ENCODE measurements at regions not wholly inside any gene's neighbourhood (a gene's known extent, or its start where the extent isn't known, plus 50 kb on each side); places are given as distances from the start of the nearest gene placed in this dataset.
A peak's percentile ranks its signal among the peaks of the same experiment; 100 is the strongest.

GRCh38 chr6:14187406-14187805, 69.8 kb downstream of the CD83 start:
- DNase-seq = no peak

- DNase-seq = no peak
Observed at GRCh38 chr6:14189074-14189473, 71.5 kb downstream of the CD83 start.

- DNase-seq = no peak
Observed at GRCh38 chr6:14190191-14190928, 72.8 kb downstream of the CD83 start.

- no peak for DNase-seq
Observed at GRCh38 chr6:14190929-14191224, 73.3 kb downstream of the CD83 start.

- DNase-seq = no peak
Observed at GRCh38 chr6:14191761-14192160, 74.2 kb downstream of the CD83 start.

- no peak for DNase-seq
Observed at GRCh38 chr6:14192216-14192788, 74.7 kb downstream of the CD83 start.

- no peak for DNase-seq
Observed at GRCh38 chr6:14193524-14193923, 76.0 kb downstream of the CD83 start.

GRCh38 chr6:14194483-14194882, 76.9 kb downstream of the CD83 start:
- no peak for DNase-seq

GRCh38 chr6:14194976-14195375, 77.4 kb downstream of the CD83 start:
- DNase-seq = no peak

GRCh38 chr6:14196026-14196425, 78.5 kb downstream of the CD83 start:
- DNase-seq = no peak

GRCh38 chr6:14197118-14197517, 79.5 kb downstream of the CD83 start:
- DNase-seq = no peak

GRCh38 chr6:14200047-14200446, 82.5 kb downstream of the CD83 start:
- no peak for DNase-seq

- DNase-seq = no peak
Observed at GRCh38 chr6:14202947-14203346, 85.4 kb downstream of the CD83 start.

GRCh38 chr6:14206391-14206790, 88.8 kb downstream of the CD83 start:
- no peak for DNase-seq

GRCh38 chr6:14207448-14207847, 89.9 kb downstream of the CD83 start:
- no peak for DNase-seq

- no peak for DNase-seq
Observed at GRCh38 chr6:14209000-14209399, 91.4 kb downstream of the CD83 start.

- DNase-seq = no peak
Observed at GRCh38 chr6:14210077-14210476, 92.5 kb downstream of the CD83 start.

- DNase-seq = peak; percentile 88
Observed at GRCh38 chr6:14210663-14211561, 93.3 kb downstream of the CD83 start.

- no peak for DNase-seq
Observed at GRCh38 chr6:14211562-14211942, 94.0 kb downstream of the CD83 start.

GRCh38 chr6:14212020-14212419, 94.4 kb downstream of the CD83 start:
- DNase-seq = no peak

GRCh38 chr6:14212632-14213031, 95.1 kb downstream of the CD83 start:
- DNase-seq = no peak

GRCh38 chr6:14216946-14217684, 99.5 kb downstream of the CD83 start:
- DNase-seq = no peak

Measured in stimulated activated CD4-positive, alpha-beta T cell treated with anti-CD3 and anti-CD28 coated beads, Interleukin-4, amount 100 ng/mL, for 24 hours (primary cell).